Liver (tissue), 3 donors: ENCODE measurements at regions not wholly inside any gene's neighbourhood (a gene's known extent, or its start where the extent isn't known, plus 50 kb on each side); places are given as distances from the start of the nearest gene placed in this dataset.

Experiments
- EGR1 ChIP-seq, 2 donors: IDR thresholded peaks; 2 replicates each; pipeline ENCODE4 v1.6.1; 2016 to 2018; ENCODE audit warnings: antibody characterized with exemption in 2 of 2, low read depth in 2 of 2
- FOXA1 ChIP-seq: IDR thresholded peaks from 2 replicates; pipeline ENCODE4 v1.6.1; 2016; ENCODE audit warnings: antibody characterized with exemption
- GABPA ChIP-seq, 2 donors: IDR thresholded peaks in 1 of 2; conservative IDR thresholded peaks in 1 of 2; 2 replicates each; pipeline ENCODE4 v1.6.1; 2016; ENCODE audit warnings: antibody characterized with exemption in 2 of 2, mild to moderate bottlenecking in 1 of 2, moderate library complexity in 1 of 2
- JUND ChIP-seq, 2 donors: IDR thresholded peaks; 2 replicates each; pipeline ENCODE4 v1.6.1; 2016; ENCODE audit warnings: antibody characterized with exemption in 2 of 2
- SP1 ChIP-seq: IDR thresholded peaks from 2 replicates; pipeline ENCODE4 v1.6.1; 2018; ENCODE audit warnings: antibody characterized with exemption, mild to moderate bottlenecking
- TF ChIP-seq, protein P1 (sequence below): fragments of 150-350 bp; IDR thresholded peaks from 2 replicates; pipeline ENCODE4 v1.5.1; 2017; ENCODE audit warnings: improper control_type of control experiment, low read depth, low read length; ENCODE audit not compliant: missing input control
- TF ChIP-seq, protein P2 (sequence below): IDR thresholded peaks from 2 replicates; pipeline ENCODE4 v1.6.1; 2016; ENCODE audit warnings: antibody characterized with exemption, mild to moderate bottlenecking
- donor health status: healthy.
- donor health status: healthy.

DNA sequence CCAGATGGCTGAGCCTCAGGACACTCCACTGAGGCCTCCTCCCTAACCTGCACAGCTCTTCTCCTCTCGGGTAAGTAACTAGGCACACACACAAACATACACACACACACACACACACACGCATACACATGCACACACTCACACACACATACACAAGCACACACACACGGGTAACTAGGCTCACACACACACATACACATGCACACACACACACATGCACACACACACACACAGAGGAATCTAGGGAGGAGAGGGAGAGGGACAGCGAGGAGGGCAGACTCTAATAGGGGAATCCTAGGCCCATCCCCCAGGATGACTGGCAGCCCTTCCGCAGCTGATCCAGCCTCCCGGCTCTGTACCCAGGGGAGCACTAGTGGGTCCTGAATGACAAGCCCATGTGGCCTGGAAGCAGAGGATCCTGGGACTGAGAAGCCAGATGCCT lies 177.4 kb upstream of the LINGO1 start:
- TF ChIP-seq, protein P1, sequence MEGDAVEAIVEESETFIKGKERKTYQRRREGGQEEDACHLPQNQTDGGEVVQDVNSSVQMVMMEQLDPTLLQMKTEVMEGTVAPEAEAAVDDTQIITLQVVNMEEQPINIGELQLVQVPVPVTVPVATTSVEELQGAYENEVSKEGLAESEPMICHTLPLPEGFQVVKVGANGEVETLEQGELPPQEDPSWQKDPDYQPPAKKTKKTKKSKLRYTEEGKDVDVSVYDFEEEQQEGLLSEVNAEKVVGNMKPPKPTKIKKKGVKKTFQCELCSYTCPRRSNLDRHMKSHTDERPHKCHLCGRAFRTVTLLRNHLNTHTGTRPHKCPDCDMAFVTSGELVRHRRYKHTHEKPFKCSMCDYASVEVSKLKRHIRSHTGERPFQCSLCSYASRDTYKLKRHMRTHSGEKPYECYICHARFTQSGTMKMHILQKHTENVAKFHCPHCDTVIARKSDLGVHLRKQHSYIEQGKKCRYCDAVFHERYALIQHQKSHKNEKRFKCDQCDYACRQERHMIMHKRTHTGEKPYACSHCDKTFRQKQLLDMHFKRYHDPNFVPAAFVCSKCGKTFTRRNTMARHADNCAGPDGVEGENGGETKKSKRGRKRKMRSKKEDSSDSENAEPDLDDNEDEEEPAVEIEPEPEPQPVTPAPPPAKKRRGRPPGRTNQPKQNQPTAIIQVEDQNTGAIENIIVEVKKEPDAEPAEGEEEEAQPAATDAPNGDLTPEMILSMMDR = no peak
- TF ChIP-seq SP1 (no peak), JUND (IDR thresholded peaks at IDR 0.05) (no peak), GABPA (IDR thresholded peaks at IDR 0.05 in 1 of 2, conservative IDR thresholded peaks at IDR 0.05 in 1 of 2) (no peak), EGR1 (IDR thresholded peaks at IDR 0.05; ENCODE audit: low read depth in 2 of 2) (no peak), FOXA1 (no peak)
- TF ChIP-seq, protein P2, sequence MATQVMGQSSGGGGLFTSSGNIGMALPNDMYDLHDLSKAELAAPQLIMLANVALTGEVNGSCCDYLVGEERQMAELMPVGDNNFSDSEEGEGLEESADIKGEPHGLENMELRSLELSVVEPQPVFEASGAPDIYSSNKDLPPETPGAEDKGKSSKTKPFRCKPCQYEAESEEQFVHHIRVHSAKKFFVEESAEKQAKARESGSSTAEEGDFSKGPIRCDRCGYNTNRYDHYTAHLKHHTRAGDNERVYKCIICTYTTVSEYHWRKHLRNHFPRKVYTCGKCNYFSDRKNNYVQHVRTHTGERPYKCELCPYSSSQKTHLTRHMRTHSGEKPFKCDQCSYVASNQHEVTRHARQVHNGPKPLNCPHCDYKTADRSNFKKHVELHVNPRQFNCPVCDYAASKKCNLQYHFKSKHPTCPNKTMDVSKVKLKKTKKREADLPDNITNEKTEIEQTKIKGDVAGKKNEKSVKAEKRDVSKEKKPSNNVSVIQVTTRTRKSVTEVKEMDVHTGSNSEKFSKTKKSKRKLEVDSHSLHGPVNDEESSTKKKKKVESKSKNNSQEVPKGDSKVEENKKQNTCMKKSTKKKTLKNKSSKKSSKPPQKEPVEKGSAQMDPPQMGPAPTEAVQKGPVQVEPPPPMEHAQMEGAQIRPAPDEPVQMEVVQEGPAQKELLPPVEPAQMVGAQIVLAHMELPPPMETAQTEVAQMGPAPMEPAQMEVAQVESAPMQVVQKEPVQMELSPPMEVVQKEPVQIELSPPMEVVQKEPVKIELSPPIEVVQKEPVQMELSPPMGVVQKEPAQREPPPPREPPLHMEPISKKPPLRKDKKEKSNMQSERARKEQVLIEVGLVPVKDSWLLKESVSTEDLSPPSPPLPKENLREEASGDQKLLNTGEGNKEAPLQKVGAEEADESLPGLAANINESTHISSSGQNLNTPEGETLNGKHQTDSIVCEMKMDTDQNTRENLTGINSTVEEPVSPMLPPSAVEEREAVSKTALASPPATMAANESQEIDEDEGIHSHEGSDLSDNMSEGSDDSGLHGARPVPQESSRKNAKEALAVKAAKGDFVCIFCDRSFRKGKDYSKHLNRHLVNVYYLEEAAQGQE = no peak
